ENCODE measurements at regions not wholly inside any gene's neighbourhood (a gene's known extent, or its start where the extent isn't known, plus 50 kb on each side); places are given as distances from the start of the nearest gene placed in this dataset.

GRCh38 chr5:111996574-111996973, 239.6 kb upstream of the NREP start:
- no peak for TF ChIP-seq CTCF (IDR thresholded peaks at IDR 0.05; ENCODE audit: low read depth, low read length)
- no peak for TF ChIP-seq POLR2A (IDR thresholded peaks at IDR 0.05; ENCODE audit: extremely low read depth, insufficient read length)
